Right renal cortex interstitium (tissue), 3 donors: ENCODE measurements at regions not wholly inside any gene's neighbourhood (a gene's known extent, or its start where the extent isn't known, plus 50 kb on each side); places are given as distances from the start of the nearest gene placed in this dataset.

ENCODE experiments used
- DNase-seq, 3 donors: peaks; one replicate each; pipeline ENCODE4 v3.0.0-alpha.2; 2013; ENCODE audit warnings: low read depth in 3 of 3, low spot score in 2 of 3

DNA sequence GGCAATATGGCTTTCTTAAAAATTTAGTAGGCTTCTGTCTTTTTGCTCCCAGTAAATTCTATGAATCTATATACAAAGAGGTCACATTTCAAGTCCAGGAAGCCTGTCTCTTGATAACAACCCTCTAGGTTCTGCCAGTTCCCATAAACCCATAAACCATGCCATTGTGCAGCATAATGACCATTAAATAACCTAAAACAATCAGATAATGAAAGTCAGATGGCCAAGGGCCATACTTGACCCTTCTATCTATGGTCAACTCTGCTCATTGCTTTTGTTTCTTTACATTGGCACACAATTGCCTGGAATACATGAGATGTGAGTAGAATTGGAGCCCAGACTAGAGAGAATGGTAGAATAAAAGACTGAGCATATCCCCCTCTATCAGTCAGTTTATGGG lies 305.4 kb upstream of the KIF2A start:
- DNase-seq, result no peak

DNA sequence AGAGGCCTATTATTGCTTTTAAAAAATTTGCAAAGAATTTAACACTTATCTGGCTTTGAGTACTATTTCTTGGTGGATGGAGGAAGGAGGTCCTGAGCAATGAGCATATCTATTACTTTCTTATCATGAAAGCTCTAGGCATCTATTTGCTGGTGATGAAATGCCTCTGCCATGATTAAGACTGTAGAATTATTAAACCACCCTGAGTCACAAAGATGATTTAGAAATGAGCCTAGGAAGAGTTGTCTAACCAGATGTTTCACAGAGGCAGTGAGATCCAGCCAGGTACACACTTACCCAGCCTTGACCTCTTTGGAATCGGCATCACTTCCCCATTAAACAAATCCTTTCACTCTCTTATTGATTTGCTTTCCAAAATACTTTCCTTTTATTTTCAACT lies 304.4 kb upstream of the KIF2A start:
- no peak for DNase-seq

- DNase-seq, result no peak
These were observed 303.6 kb upstream of the KIF2A start for GRCh38 chr5:62002436-62002835.

DNA sequence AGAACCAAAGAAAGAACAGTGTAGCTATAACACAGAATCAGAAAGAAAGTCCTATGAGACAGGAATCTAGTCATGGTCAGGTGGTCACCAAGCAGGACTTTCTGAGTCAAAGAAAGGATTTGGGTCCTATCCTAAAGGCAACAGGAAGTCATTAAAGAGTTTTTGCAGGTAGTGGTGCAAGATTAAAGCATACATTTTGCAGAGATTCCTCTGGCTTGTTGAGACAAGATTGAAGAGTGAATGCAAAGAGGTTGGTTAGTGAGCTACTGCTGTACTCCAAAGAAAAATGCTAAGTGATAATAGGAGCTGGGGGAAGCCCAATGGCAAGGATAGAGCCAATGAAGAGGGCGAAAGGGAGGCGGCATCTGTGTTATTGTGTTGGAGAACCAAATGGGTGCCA lies 300.5 kb upstream of the KIF2A start:
- DNase-seq, result no peak

GRCh38 chr5:62007457-62007856 lies 298.5 kb upstream of the KIF2A start:
- DNase-seq, result no peak

GRCh38 chr5:62011089-62011664 lies 294.8 kb upstream of the KIF2A start:
- DNase-seq, result no peak

GRCh38 chr5:62017092-62017491 lies 288.9 kb upstream of the KIF2A start:
- no peak for DNase-seq

DNA sequence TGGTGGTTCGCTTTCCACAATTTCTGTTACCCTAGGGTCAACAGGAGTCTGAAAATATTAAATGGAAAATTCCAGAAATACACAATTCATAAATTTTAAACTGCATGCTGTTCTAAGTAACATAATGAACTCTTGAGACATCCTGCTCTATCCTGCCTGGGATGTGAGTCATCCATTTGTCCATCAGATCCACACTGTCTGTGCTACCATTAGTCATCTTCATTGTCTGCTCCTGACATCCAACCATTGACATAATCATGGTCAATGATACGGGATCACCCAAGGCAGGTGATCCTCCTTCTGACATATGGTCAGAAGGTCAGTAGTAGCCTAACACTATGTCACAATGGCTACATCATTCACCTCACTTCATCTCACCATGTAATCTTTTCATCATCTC lies 276.7 kb upstream of the KIF2A start:
- no peak for DNase-seq

DNA sequence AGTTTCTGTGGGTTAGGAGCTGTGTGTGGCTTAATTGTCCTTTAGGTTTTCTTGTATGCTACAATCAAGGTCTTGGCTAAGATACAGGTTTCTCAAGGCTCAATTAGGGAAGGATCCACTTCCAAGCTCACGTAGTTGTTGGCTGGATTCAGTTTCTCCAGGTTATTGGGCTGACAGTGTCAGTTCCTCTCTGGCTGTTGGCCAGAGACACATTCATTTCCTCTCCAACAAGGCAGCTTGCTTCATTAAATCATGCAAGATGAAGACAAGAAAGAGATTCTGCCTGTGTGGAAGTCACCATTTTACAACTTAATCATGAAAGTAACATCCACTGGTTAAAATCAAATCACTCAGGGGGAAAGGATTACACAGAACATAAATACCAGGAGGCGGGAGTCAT lies 275.7 kb upstream of the KIF2A start:
- no peak for DNase-seq

- no peak for DNase-seq
These were observed 268.0 kb upstream of the KIF2A start for GRCh38 chr5:62038024-62038423.

DNA sequence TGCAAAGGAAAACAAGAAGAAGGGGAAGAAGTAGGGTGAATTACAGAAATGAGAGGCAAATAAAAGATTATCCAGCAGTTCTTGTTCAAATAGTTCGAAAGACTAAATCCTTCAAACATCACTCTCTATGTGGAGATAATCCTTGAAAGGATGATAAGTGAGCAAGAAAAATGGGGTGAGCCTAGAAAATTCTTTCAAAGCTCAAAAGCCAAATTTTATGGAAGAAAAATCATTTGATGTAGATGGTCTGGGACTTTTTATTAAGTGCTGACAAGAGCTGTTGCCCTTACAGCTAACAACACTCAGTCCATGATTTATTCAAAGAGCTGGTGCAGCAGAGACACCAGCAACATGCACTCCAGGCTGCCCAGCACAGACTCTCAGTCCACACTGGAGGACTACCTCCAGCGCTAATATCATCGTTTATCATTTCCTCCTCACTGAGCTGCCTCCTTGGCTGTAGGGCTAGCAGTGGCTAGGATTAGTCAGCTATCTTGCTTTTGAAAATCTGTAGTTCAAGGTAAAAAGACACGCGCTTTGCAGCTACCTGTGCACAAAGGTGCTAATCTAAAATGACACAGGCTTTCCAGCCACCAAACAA lies 264.8 kb upstream of the KIF2A start:
- no peak for DNase-seq

GRCh38 chr5:62042007-62042406 lies 264.0 kb upstream of the KIF2A start:
- no peak for DNase-seq

DNA sequence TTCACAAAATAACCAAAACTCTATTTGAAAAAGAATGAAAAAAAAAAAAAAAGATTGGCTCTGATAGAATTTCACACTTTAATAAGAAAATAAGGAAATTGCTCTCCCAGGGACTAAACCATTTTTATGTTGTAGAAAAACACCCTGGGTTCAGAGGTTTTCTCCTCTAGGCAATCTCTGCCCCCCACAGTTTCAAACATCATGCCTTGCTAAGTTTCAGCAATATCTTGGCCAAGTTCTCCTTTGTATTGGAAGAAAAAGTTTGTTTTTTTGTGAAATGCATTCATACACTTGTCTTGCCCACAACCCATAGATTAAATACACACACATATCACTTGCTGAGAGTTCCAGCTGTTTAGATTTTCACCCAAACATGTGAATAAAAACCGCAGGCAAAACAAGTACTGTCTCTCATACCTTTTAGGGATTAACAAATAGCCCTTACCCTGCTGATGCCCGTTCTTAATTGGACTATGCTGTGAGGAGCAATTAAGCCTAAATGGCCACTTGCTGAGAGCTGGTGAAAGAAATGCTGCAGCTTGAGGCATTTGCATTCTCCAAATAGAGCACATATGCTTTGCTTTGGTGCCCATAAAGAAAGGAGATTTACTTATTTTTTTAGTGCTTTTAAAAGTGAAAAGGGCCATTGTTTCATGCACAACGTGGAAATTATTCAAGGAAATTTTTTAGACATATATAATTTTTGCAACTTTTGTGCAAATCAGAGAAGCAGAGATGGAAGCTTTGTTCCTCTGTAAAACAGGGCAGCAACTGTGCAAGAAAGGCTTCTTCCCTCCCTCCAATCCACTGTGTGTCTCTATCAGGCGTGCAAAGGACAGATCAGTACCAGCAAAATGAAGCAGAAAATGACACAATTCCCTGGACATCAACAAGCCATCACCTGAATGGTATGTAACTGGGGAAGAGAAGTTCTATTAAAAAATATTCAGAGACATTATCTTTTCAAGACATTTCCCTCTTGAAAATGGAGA lies 262.4 kb upstream of the KIF2A start:
- no peak for DNase-seq

DNA sequence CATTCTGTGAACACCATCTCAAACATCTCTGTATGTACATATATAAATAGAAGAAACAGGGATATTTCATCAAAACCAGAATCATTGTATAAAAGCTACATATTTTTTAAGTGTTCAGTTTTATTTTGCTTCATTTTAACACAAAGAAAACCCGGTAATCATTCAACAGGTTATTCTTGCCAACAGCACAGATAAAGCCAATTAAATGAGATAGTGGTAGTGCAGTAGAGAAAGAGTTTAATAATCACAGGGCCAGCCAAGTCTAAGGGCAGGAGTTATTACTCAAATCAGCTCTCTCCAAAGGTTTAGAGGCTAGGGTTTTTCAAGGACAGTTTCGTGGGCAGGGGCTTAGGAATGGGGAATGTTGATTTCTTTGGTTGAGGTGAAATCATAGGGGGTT lies 261.0 kb upstream of the KIF2A start:
- no peak for DNase-seq

DNA sequence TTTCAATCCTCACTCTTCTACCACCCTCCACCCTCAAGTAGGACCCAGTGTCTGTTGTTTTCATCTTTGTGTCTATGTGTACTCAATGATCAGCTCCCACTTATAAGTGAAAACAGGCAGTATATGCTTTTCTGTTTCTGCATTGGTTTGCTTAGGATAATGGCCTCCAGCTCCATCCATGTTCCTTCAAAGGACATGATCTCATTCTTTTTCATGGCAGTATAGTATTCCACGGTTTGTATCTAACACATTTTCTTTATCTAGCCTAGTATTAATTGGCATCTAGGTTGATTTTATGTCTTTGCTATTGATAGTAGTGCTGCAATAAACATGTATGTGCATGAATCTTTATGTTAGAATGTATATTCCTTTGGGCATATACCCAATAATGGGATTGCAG lies 259.8 kb upstream of the KIF2A start:
- DNase-seq, result no peak

- no peak for DNase-seq
These were observed 254.3 kb upstream of the KIF2A start for GRCh38 chr5:62051747-62052146.

- no peak for DNase-seq
These were observed 246.0 kb upstream of the KIF2A start for GRCh38 chr5:62059960-62060359.

- no peak for DNase-seq
These were observed 241.0 kb upstream of the KIF2A start for GRCh38 chr5:62065050-62065449.

DNA sequence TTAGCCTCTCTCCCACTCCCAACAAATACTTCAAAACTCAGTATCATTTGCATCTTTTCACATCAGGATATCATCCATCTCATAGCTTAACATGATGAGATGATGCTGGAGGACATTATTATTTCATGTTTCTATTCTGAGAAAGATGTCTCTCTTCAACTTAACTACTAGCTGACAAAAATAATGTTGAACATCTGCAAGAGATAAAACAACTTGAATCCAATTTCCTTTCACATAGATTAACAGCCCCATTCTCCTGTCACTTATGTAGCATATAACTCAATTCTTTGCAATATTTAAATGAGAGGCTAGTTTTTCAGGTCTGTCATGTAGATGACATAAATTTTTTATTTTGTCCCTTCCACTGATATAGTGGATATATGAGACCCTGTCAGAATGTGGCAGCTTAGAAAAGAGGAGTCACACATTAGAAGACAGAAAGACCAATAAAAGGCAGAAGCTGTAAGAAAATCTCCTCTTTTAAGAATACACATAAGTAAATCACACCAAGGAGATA lies 239.2 kb upstream of the KIF2A start:
- peak; percentile 41 to 54 (median 53) for DNase-seq

DNA sequence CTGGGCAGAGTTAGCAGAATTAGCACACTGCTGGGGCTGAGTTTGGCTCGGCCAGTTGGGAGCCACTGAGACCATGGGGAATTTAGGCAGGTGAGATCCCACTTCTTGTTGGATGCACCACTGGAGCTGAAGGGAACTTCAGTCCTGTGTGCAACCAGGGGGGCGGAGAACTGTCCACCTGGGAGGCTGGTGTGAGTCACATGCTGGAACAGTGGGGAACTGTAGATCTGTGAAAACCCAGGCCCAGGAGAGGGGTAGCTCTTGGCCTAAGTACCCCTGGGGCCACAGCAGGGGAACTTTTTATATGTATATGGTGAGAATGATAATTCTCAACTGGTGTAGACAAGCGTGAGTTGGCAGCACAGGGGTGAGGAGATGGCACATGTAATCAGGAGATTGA lies 237.5 kb upstream of the KIF2A start:
- no peak for DNase-seq

DNA sequence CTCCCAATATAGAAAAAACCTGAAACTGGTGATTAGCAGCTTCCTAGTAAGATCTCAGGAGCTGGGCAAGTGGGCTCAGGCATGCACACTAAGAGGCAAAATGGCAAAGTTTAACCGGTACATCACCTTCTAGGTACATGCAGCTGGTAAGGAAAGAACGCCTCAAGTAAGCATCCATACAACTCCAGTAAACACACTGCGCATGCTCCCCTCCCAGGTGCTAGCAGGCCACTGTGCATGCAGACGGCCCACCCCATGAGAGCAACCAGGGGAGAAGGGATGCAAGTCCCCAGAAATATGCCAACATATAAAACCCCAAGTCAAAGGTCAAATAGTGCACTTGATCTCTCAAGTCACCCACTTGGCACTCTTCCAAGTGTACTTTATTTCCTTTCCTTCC lies 228.6 kb upstream of the KIF2A start:
- no peak for DNase-seq
